HG03558 (cell line): ENCODE measurements at regions not wholly inside any gene's neighbourhood (a gene's known extent, or its start where the extent isn't known, plus 50 kb on each side); places are given as distances from the start of the nearest gene placed in this dataset.
"Not testable (repeated sequence)": the region's sequence is repeated elsewhere in the genome, so short reads cannot be mapped to it uniquely, and the experiment has no call there.

Experiments used
- ATAC-seq: cut with Tn5 transposase; IDR thresholded peaks from one replicate; pipeline ENCODE4 v1.9.1; 2021; ENCODE audit warnings: moderate number of reproducible peaks; ENCODE audit not compliant: unreplicated experiment; ENCODE audit errors: extremely low read depth

- ATAC-seq: no peak
Measured at GRCh38 chr10:18735711-18736110, 76.5 kb downstream of the ARL5B start.

DNA sequence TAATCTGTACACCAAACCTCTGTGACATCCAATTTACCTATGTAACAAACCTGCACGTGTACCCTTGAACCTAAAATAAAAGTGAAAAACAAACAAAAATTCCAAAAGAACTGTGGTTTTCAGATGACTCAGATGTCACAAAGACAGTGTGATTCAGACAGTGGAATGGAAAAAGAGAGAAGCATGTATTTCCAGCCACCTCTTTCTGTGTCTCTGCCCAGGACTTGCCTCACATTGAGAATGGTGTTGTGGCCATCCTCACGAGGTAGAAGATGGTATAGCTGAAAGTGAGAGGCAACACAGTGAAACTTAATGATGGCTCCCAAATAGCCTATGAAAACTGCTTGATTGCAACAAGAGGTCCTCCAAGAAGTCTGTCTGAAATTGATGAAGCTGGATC is 78.0 kb downstream of the ARL5B start:
- no peak for ATAC-seq

DNA sequence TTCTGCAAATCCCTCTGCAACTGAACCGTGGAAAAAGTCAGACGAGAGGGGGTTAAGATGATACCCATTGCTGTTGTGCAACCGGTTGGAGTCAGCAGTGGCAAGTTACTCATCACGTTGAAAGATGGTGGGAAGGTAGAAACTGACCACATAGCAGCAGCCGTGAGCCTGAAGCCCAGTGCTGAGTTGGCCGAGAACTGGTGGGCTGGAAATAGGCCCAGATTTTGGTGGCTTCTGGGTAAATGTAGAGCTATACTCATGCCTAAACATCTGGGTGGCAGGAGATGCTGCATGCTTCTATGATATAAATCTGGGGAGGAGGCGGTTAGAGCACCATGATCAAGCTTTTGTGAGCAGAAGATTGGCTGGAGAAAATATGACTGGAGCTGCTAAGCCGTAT is 78.6 kb downstream of the ARL5B start:
- no peak for ATAC-seq

GRCh38 chr10:18738835-18739234 is 79.6 kb downstream of the ARL5B start:
- ATAC-seq: no peak

DNA sequence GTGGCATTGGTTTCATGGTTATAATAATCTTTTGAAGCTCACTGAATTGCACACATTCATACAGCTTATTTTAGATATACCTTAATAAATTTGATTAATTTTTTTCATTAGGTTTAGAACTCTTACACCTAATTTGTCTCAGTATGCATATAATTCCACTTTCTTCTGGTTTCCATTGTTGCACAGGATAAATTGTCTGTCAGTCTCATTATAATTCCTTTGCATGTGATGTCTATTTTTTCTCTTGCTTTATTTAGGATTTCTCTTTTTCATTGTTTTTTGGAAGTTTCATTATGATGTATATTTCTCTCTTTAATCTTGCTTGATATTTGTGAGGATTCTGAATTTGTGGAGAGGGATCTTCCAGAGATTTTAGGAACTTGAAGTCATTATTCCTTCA is 84.7 kb downstream of the ARL5B start:
- no peak for ATAC-seq

DNA sequence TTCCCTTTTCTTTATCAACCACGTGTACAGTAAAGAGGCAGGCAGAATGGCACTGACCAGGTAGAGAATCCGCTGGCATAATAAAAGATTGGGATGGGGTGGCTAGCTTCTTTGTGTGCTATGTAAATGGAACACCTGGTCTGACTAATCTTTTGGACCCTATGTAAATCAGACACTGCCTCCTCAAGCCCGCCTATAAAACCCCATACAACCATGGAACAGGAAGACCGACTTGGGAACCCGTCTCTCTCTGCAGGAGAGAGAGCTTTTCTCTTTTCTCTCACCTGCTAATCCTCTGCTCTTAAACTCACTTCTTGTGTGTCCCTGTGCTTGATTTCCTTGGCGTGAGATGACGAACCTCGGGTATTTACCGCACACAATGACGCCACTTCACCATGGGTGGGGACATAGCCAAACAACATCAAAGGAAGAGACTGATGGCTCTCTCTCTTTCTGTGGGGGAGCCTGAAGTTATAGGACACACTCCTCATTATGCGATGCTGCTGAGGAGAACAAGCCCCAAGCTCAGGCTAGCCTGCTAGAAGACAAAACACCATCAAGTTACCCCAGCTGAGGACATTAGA is 94.2 kb downstream of the ARL5B start:
- ATAC-seq: no peak

- peak; percentile 73 for ATAC-seq
Measured at GRCh38 chr10:18759575-18759974, 100.3 kb downstream of the ARL5B start.

DNA sequence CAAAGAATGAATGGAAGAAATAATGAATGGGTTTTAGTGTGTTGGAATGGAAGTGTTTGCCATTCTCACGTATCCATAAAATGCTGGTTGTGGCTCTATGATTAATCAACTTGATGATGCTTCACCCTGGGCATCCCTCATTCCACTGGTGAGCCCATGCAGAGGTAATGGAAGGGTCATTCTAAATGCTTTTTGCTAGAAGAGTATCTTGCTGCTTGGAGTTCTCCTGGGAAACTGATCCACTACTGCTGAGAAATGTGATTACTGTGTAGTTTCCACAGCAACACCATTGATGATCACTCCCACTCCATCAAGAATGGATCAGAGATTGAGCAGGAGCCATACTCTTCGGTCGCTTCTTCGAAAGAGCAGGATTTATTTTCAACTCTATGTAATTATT is 101.6 kb downstream of the ARL5B start:
- ATAC-seq: no peak

GRCh38 chr10:18767981-18768380 is 108.8 kb downstream of the ARL5B start:
- no peak for ATAC-seq

DNA sequence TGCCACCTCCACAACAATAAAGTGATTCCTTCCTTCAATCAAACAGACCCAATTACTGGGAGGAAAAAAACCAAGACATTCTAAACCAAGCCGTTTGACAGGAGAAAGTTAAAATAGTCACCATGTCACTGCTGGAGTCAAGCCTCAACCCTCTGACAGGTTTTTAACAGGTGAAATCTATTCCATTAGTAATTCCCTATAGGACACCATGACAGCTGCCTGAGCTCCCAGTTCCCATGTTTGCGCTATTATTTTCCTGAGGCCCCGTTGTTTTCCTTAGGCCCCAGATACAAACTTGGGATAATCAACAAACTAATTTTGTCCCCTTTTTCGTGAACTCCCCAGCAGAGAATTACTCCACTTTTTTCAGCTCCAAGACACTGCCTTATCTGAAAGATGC is 113.9 kb downstream of the ARL5B start:
- ATAC-seq: no peak

DNA sequence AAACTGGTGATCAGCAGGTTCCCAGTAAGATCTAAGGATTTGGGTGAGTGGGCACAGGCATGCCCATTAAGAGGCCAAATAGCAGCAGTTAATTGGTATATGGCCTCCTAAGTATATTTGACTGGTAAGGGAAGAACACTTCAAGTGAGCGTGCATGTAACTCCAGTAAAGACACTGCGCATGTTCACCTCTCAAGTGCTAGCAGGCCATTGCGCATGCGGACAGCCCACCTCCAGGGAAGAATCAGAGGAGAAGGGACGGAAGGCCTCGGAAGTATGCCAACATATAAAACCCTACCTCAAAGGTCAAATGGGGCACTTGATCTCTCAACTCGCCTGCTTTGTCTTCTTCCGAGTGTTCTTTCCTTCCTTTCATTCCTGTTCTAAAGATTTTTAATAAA is 118.0 kb downstream of the ARL5B start:
- ATAC-seq: no peak

DNA sequence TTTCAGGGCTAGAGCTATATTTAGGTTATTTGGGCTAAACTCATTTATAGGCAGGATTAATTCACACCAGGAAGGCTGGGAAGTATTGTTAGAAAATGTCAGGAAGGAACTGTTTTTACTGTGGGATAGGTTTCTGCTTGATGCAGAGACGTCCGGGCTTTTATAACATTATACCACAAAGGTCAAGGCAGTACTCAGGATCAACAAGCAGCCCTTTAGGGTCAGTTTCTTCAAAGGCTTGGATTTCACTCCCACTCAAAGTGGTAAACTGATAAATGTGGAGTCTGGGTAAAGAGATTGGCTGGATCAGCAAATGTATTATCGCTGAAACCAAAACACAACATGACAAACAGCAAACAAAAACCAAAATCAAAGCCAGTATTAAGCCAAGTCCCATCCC is 127.2 kb downstream of the ARL5B start:
- ATAC-seq: no peak

DNA sequence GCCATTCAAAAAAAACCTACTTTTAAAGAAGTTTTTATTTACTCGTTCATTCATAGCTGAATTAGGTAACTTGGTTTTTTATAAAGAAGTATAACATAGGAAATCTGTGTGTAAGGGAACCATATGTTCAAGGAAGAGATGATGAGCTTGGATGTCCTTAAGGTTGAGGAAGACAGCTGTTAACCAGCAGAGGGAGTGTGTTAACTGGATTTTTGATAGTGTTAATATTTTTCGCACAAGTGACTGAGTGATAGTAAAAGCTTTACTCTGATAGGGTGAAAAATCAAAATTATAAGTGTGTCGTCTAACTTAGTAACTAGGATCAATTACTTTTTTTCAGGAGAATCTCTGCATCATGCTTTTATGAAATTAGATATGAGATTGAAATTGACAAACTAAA is 134.7 kb downstream of the ARL5B start:
- ATAC-seq: no peak

- ATAC-seq: no peak
Measured at GRCh38 chr10:18795549-18795948, 136.3 kb downstream of the ARL5B start.

DNA sequence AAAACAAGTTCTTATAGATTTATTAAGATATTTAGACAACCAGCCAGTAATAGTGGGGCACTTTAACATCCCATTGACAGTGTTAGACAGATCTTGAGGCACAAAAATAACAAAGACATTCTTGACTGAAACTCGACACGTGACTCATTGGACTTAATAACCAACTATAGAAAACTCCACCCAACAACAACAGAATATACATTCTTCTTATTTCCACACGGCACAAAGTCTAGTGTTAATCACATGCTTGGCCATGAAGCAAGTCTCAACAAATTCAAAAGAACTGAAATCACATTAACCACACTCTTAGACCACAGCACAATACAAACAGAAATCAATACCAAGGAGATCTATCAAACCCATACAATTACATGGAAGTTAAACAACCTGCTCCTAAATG is 138.1 kb downstream of the ARL5B start:
- ATAC-seq: no peak

DNA sequence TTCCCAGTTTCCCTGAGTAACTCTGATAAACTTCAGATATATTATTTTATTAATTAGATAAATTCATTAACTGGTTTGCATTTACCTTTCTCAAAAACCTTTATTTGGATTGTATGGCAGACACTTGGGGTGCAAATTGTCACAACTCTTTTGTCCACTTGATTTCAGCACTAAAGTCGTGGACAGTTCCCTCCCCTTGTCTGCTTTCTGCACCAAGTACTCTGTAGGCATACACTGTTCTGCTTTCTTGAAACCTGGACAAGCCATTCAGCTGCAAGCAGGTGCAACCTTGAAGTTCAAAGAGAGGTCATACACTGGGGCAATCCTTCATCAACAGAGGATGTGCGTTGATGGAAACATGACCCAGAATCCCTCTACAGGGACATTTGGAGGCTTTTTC is 162.9 kb downstream of the ARL5B start:
- no peak for ATAC-seq

DNA sequence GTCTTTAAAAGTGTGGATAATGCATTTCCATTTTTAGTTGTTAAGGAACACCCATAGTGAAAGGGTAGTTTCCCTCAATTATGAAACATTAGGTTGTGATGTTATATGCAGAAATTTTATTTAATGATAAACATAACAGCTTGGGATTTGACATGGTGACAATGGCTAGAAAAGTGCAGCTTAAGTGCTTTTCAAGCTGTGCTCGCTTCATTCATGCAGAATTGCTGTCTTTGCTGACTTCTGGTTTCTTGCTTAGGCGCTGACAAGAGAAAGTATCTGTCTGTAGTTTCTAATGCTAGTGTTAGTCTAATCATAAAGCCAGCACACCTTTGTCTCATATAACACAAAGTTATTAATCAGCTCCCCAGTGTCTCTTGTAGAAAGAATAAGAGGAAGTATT is 170.0 kb downstream of the ARL5B start:
- no peak for ATAC-seq

- no peak for ATAC-seq
Measured at GRCh38 chr10:18830277-18830676, 171.0 kb downstream of the ARL5B start.

DNA sequence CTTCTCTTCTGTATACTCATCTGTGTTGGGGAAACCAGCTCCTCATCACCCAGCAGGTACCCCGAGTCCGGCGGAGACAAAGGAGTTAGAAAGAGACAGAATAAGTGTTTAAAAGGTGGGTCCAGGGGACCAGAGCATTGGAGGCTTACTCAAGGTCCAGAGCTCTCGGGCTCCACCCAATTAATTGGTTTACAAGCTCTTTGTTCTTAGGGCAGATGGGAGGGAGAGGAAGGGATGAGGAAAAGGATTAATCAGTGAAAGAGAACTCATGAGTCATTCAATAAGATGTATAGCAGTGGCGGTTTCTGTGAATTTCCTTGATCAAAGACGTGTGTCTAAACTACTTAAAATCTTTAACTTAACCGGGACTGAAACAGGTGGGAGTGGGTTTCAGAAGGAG is 192.0 kb upstream of the MALRD1 start:
- ATAC-seq: not testable (repeated sequence)

GRCh38 chr10:18859659-18860058 is 188.9 kb upstream of the MALRD1 start:
- ATAC-seq: no peak

- ATAC-seq: no peak
Measured at GRCh38 chr10:18860186-18860585, 188.4 kb upstream of the MALRD1 start.

- no peak for ATAC-seq
Measured at GRCh38 chr10:18860631-18861240, 187.9 kb upstream of the MALRD1 start.

DNA sequence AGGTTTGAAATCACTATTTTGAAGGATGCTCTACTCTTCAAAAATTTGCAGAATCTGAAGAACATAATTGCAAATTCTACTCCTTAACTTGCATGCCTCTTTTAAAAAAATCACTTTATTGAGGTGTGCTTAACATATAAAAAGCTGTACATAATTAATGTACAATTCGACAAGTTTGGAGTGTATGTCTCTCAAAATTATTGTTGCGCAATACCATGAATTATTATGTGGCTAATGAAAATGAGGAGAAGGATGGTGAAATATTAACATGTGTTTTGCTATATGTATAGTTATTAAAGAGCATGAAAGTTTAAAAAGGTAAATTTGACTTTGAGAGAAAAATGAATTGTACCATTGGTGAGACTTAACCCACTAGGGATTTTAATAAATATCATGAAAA is 187.2 kb upstream of the MALRD1 start:
- no peak for ATAC-seq
